Myocyte (in vitro differentiated cells): ENCODE measurements at regions not wholly inside any gene's neighbourhood (a gene's known extent, or its start where the extent isn't known, plus 50 kb on each side); places are given as distances from the start of the nearest gene placed in this dataset.

Experiments
- DNase-seq: peaks from one replicate; pipeline ENCODE4 v3.0.0-alpha.2; 2012; ENCODE audit warnings: low read depth

DNA sequence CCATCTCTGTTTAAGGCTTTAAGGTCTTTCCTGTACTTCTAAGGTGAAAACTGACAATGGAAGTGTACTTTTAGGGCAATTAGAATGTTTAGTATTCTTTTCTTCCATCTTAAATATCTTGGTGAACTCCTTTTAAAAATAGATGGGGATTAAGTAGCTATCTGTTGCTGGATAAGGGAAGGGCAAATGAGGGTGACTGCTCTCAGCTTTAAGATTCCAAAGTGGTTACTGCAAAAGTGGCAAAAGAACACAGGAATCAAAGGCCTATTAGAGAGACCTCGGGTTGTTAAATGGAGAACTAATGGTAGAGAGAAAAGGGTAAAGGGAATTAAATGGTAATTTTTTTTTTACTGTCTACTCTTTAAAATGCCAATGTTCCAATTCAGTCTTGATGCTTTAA lies 774.1 kb upstream of the B3GALT2 start:
- DNase-seq: peak; percentile 42

DNA sequence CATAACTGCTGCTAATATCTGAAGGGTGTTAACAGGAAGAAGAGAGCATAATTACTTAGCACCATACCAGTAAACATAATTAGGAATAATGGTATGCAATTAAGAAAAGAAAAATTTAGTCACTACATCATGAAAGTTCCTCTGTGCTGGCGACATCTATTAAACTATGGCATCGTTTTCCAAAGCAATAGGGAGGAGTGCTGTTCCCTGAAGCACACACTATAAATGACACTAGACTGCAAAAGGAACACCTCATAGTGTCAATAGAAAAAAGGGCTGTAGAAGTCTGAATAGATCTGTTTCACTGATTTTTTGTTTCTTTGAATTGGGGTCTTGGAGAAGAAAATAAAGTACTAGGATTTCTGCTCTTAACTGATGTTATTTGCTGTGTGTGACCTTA lies 773.6 kb upstream of the B3GALT2 start:
- no peak for DNase-seq

DNA sequence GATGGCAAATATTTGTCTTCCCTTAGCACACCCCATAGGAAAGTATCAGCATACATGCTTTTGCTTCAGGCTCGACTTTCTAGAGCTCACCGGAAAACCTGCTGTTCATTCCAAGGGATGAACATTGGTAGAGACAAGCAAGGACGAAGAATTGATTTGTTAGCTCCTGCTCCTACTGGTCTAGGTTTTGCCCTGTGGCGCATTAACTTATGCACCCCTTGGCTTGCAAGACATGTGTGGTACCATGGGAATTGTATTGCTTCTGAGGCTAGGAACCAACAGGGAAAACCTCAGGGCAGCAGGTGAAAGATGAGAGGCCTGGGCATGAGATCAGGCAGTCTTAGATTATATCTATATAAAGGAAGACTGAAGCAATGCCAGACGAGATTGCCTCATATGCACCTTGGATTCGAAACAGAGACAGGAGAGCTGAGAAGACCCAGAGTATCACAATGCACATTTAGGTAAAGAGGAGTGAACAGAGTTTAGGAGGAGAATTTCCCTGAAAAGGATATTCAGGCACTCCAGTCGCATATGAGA lies 771.2 kb upstream of the B3GALT2 start:
- peak; percentile 43 for DNase-seq

DNA sequence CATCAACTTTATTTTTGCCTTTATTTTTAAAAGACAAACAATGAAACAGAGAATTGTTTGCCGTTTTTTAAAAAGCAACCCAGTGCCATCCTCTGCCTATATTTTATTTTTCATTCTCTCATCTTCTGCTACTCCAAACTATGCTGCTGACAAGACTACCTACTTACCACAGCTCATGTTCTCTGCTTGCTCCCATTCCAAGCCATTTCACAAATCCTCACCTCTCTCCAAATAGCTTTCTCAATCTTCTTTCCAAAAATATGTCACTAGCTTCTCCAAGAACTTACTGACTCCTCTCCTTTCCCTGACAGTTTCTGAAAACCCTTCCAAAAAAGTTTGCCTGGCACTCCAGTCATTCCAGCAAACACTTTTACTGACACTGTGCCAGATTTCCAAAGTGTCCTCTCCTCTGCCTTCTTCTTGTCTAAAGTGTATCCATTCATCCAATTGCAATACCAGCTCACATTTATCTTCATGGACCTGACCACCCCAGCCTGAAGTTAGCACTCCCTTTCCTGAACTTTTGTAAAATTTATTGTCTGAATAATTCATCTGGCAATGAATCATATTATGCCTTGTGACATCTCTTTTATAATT lies 766.5 kb upstream of the B3GALT2 start:
- DNase-seq: peak; percentile 10

DNA sequence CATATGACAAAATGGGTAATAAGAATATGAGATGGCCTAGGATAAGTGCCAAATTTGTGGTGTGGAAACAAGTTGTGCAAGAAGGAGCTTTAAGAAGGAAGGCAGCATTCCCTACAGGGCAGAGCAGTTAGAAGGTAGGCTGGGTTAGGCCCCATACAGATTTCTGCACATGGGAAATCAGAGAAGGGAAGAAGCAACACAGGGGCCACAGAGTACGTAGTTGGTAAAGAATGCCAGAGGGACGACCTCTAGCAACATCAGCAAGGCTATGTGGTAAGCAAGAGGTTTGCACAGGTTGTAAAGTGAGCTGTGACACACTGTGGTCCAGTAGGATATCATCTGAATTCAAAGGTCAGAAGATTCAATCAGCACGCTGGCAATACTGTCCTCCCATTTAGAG lies 765.6 kb upstream of the B3GALT2 start:
- DNase-seq: no peak

DNA sequence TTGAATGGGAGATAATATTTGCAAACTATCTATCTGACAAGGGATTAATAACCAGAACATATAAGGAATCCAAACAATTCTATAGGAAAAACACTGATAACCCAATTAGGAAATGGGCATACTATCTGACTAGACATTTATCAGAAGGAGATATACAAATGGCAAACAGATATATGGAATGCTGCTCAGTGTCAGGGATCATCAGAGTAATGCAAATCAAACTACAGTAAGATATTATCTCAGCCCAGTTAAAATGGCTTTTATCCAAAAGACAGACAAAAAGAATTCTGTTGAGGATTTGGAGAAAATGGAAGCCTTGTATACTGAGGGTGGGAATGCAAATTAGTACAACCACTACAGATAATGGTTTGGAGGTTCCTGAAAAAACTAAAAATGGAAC lies 758.0 kb upstream of the B3GALT2 start:
- no peak for DNase-seq

DNA sequence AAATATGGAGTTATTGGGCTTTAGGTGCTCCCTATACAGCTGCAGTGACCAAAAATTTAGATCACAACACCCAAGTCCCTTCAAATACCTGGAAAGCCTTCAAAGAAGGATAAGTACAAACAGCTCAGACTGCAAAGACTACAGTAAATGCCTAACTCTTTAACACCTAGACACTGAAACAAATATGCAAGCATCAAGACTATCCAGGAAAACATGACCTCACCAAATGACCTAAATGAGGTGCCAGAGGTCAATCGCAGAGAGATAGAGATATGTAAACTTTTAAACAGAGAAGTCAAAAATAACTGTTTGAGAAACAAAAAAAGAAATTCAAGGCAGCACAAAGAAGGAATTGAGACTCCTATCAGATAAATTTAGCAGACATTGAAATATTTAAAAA lies 753.8 kb upstream of the B3GALT2 start:
- DNase-seq: no peak

DNA sequence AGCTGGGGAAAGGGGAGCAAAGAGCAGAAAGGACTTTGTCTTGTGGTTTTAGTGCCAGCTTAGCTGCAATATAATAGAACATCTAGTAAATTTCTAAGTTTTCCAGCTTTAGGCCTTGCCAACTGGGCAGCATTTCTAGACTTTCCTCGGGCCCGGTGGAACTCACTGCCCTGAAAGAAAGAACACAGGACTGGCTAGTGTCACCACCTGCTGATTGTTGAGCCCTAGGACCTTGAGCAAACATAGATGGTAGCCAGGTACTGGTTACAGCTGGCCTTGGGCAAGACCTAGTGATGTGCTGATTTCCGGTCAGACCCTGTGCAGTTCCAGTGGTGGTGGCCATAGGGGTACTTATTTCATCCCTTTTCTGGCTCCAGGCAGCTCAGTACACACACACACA lies 753.2 kb upstream of the B3GALT2 start:
- DNase-seq: no peak

DNA sequence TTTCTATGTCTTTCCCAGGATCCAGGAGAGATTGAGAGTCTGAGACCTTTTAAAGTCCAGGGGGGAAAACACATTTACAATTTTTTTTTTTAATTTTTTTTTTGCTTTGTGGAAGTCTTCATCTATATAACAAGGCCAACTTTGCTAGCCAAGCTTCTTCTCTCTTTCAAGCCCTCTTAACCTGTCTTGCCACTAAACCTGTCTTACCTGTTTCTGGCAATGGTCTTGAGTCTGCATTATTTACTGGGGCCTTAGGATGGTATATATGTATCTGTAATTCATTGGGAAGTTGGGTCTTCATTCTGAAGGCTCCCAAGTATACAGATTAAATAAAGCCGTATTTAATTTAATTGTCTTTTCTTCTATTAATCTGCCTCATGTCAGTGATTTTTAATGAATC lies 750.9 kb upstream of the B3GALT2 start:
- no peak for DNase-seq

DNA sequence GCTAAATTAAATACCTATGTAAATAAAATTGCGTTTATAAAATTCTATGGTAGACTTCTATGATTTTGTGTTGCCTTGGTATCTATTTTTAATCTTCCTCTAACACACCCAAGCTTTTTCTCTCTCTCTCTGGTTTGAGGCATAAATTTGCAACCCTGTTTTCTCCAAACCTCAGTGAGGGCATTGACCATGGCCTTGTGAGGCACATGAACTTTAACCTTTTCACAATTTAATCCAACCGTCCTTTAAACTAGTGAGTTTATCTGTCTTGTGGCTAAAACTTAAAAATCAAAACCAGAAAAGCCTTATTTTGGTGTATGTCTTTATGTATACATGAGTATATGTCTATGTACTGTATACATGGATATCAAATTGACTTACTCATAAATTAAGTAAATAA lies 746.6 kb upstream of the B3GALT2 start:
- DNase-seq: no peak

DNA sequence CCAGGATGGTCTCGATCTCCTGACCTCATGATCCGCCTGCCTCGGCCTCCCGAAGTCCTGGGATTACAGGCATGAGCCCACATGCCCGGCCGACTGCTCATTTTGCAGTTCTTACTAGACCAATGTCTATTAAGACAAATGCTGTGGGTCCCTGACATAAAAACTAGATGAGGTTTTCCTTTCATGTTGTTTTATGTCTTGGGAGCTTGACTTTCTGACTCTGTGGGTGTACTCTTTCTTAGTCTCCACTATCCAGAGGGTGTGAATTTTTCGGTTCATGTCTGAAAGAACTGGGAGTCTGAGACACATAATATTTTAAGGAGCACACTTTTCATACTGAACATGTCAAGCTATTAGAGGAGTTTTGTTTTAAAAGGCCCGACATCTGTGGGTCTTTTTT lies 744.9 kb upstream of the B3GALT2 start:
- no peak for DNase-seq

DNA sequence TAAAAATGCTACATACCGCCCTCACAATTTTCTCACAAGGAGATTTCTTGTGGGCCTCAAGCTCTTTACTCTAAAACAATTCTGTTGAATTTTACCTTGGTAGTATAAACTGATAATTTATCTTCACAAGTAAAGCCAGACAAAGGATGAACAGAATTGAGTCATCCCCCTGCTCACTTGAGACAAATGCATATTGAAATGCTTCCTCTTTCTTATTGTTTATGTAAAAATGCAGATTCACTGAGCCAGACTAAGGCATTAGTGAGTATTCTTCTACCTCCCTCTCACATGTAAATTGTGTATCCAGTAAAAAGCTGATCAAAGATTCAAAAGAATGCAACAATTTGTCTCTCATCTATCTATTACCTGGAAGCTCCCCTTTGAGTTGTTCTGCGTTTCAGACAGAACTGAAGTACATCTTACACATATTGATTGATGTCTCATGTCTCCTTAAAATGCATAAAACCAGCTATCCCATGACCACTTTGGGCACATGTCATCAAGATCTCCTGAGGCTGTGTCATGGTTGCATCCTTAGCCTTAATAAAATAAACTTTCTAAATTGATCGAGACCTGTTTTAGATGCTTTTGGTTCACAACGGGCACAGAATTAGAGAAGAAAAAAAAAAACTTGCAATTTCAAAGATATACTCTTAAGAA lies 743.1 kb upstream of the B3GALT2 start:
- DNase-seq: no peak

DNA sequence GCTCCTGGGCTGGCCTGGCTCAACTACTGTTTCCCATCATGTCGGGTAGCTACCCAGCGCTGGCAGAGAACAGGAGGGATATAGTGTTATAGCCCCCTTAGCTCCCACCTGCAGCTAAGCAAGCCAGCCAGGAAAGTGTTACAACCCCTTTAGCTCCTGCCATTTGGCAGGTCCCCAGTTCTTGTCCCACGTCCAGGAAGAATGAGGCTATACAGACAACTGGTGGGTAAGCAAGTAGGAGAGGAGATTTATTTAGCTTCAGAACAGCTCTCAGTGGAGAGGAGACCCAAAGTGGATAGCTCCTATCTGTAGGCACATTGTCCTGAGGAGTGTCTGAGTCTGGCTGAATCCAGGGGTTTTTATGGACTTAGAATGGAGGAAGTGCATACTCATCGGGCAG lies 741.1 kb upstream of the B3GALT2 start:
- peak; percentile 11 for DNase-seq

DNA sequence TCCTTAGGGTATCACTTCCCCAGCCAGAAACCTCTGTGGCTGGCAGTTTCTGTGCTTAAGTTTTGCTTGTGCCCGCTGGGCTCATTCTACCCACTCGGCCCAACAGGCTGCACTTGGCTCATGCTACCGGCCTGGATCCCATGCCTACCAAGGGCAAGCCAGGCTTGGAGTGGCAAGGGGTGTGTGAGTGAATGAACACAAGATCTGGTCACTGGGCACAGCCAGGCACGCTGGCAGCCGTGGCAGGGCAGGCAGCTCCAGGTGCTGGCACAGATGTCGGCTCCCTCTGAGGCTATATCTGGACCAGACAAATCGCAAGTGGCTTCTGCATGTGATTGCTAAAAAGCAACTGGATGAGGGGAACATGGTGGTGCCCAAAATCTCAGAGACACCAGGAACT lies 740.5 kb upstream of the B3GALT2 start:
- DNase-seq: no peak

DNA sequence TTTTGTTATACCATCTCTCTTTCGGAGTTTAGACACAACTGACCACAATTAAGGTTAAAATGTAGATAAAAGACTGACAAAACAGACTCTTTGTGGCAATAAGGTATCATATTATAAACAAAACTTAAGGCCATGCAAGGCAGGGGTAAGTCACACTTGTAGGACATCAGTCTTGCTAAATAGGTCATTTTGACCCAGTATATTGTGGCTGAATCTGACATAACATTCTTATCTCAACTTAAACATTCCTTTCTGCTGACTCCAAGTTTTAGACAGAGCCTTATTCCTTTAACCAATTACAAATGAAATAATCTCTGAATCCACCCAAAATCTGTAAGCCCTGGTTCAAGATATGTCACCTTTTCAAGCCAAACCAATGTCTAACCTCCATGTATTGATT lies 733.4 kb upstream of the B3GALT2 start:
- DNase-seq: no peak

DNA sequence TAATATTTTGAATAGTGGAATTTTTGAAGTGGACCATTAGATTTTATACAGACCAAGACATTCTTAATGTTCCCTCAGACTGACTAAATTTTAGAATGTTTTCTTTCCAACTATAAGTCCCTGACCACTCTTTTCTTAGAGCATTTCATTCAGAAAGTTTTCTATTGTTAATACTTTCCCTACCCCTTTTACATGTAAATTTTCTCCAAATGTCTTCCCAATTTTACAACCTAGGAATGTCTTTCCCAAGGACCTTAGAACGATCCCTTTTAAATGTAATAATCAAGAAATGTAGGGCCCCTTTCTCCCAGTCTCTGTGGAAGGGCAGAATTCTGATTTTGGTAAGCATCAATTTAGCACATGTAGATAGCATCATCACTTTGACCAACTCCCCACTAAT lies 730.0 kb upstream of the B3GALT2 start:
- no peak for DNase-seq

DNA sequence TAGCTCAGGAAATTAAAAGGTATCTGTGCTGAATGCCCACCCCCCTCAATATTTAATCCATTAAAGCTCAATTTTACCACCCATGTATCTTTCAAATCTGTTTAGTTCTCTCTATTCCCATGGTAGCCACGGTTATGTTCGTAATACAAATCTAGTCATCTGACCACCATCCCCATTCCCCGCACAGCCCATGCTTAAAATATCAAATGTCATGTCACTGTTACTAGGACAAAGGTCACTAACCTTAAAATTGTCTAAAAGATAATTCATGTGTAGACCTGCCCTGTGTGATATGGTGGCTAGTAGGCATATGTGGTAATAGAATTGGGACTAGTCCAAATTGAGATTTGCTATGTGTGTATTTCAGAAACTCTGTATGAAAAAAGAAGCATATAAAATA lies 728.5 kb upstream of the B3GALT2 start:
- DNase-seq: no peak

DNA sequence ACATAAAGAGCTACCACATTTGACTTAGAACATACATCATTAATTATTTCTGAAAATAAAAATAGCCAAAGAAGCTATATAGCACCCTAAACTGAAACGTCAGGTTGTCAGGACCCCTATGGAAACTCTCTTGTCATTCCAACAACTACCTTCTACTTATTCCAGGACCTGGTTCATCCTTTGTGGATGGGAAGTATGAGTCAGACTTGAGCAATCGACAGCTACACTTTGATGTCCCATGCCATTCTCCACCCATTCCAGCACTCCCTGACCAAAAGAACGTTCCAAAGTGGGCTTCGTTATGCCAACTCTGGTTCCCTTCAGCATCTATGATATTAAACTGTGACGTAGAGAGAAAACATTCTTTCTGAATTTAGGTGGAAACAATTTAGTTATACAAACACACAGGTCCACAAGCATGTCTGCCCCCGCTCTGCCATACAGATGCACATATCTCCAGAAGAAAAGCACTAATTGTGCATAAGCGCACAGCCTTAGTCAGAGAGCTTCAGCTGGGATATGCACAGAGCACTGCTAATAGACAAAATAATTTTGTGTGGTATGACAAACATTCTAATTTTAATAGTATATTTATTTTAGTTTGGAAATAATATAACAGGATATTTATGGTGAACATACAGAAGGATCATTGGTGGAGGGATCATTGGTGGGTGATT lies 723.1 kb upstream of the B3GALT2 start:
- no peak for DNase-seq

DNA sequence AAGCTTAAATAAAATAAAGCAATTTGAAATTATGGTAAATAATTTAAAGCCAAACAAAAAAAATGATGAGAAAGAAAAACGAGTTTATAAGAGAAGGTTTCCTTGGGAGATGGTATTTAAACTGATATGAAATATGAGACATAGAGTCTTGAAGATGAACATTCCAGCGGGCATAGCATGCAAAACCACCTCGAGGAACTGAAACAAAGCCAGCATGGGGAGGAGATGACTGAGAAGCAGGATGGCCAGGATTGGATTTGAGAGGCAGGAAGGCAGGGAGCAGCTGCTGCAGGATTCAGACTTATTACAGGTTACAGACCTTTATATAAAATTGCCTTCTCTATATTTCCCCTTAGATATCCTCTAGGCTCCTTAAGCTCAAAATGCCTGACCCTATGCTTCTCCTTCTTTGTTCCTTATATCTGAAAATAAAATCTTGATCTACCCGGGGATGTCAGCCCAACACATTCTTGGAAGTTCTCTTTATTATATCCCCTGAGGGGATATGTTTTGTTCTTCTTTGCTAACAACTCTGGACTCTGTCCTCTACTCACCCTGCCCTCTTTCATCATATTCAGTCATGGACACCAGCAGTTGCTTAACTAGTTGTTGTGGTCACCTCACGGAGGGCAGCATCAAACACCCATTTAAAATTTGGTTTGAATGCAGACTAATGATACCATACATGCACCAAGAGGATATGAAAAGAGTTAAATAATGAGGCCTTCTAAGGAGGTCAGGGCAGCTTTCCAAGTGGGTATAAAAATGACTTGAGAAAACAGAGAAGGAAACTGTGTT lies 719.1 kb upstream of the B3GALT2 start:
- DNase-seq: peak; percentile 64

DNA sequence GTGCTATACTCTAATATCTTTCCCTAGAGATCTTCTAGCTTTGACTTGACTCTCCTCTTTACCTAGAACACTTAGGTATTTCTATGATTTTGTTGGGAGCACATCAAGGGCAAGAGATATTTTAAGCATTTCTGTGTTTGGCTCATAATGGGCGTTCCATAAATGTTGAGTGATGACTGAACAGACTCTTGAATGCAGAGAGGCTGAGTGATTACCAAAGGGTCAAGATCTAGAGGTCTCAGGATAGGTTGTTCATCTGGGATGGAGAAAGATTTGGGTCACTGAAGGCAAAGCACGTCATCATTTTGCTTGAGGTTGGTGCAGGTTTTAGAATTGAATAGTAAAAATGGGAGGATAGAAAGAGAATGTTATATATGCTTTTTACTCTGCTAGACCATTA lies 705.4 kb upstream of the B3GALT2 start:
- no peak for DNase-seq

DNA sequence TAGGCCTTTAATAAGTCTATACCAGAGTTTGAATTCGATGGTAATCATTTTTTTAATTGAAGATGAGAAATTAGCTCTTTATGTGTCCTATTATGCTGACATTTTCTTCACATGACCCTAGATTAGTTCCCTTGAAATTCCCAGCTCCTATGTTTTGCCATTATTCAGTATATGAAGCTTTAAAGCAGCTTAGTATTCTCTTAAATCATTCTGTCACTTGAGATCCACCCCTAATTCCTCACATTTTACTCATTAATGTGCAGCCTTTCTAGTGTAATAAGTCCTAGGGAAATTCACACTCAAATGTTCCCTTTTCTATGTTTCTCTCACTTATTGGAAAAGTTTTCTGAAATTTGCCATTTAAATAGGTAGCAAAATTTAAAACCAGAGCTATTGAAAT lies 704.5 kb upstream of the B3GALT2 start:
- DNase-seq: no peak
